ENCODE measurements at regions not wholly inside any gene's neighbourhood (a gene's known extent, or its start where the extent isn't known, plus 50 kb on each side); places are given as distances from the start of the nearest gene placed in this dataset.

DNA sequence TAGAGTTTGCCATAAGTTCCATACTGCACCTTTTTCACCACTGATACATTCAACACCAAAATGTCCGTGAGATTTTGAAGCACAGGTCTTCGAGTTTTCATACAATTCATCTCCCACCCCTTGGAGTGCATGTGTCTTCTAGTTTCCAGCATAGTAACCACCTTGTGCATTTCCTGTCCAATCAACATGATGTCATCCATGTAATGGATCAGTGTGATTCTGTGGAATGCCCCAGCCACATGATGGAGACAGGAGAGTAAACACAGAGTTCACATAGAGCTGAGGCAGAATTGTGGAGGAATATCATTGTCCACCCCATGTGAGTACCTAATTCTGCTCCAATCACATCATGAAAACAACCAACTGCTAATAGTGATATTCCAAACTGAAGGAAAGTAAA is 441.5 kb upstream of the CDH6 start:
- TF ChIP-seq, protein P1, sequence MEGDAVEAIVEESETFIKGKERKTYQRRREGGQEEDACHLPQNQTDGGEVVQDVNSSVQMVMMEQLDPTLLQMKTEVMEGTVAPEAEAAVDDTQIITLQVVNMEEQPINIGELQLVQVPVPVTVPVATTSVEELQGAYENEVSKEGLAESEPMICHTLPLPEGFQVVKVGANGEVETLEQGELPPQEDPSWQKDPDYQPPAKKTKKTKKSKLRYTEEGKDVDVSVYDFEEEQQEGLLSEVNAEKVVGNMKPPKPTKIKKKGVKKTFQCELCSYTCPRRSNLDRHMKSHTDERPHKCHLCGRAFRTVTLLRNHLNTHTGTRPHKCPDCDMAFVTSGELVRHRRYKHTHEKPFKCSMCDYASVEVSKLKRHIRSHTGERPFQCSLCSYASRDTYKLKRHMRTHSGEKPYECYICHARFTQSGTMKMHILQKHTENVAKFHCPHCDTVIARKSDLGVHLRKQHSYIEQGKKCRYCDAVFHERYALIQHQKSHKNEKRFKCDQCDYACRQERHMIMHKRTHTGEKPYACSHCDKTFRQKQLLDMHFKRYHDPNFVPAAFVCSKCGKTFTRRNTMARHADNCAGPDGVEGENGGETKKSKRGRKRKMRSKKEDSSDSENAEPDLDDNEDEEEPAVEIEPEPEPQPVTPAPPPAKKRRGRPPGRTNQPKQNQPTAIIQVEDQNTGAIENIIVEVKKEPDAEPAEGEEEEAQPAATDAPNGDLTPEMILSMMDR (IDR thresholded peaks at IDR 0.05; ENCODE audit: low read depth, low read length): no peak
- POLR2A ChIA-PET: no interaction called here
- no peak for DNase-seq (ENCODE audit: low read depth, low spot score)
- H3K4me3 ChIP-seq (ENCODE audit: low read depth, low read length): no peak overlapping the region
- CTCF ChIA-PET: no interaction called here
- no peaks in the 10 kb centered on the region for H3K9me3 ChIP-seq (ENCODE audit: control insufficient read depth, insufficient read depth, low read length)
- no peak overlapping the region for H3K27ac ChIP-seq (ENCODE audit: low read depth, low read length)
- H3K27me3 ChIP-seq (ENCODE audit: control insufficient read depth, insufficient read depth, low read length): no peaks in the 10 kb centered on the region

GRCh38 chr5:30749971-30750370 is 443.5 kb upstream of the CDH6 start:
- Histone ChIP-seq H3K9me3 (ENCODE audit: control insufficient read depth, insufficient read depth, low read length) (no peaks in the 10 kb centered on the region), H3K27ac (ENCODE audit: low read depth, low read length) (no peak overlapping the region), H3K27me3 (ENCODE audit: control insufficient read depth, insufficient read depth, low read length) (no peaks in the 10 kb centered on the region), H3K4me3 (ENCODE audit: low read depth, low read length) (no peak overlapping the region)
- POLR2A ChIA-PET: no interaction called here
- TF ChIP-seq, protein P1 (IDR thresholded peaks at IDR 0.05; ENCODE audit: low read depth, low read length): no peak
- CTCF ChIA-PET: no interaction called here
- DNase-seq (ENCODE audit: low read depth, low spot score): no peak

- no peak for DNase-seq (ENCODE audit: low read depth, low spot score)
- ChIA-PET CTCF (no interaction called here), POLR2A (no interaction called here)
- TF ChIP-seq, protein P1 (IDR thresholded peaks at IDR 0.05; ENCODE audit: low read depth, low read length): no peak
- H3K4me3 ChIP-seq (ENCODE audit: low read depth, low read length): no peak overlapping the region
- no peak overlapping the region for H3K27ac ChIP-seq (ENCODE audit: low read depth, low read length)
- no peaks in the 10 kb centered on the region for H3K27me3 ChIP-seq (ENCODE audit: control insufficient read depth, insufficient read depth, low read length)
- no peaks in the 10 kb centered on the region for H3K9me3 ChIP-seq (ENCODE audit: control insufficient read depth, insufficient read depth, low read length)
These were observed 446.1 kb upstream of the CDH6 start for GRCh38 chr5:30747412-30747811.

GRCh38 chr5:30736669-30737068 is 456.8 kb upstream of the CDH6 start:
- TF ChIP-seq, protein P1 (IDR thresholded peaks at IDR 0.05; ENCODE audit: low read depth, low read length): no peak
- no peaks in the 10 kb centered on the region for H3K27me3 ChIP-seq (ENCODE audit: control insufficient read depth, insufficient read depth, low read length)
- no peak overlapping the region for H3K27ac ChIP-seq (ENCODE audit: low read depth, low read length)
- DNase-seq (ENCODE audit: low read depth, low spot score): no peak
- ChIA-PET CTCF (interaction anchor here (1.8 kb wide), 1 partner anchor 496 kb away, joined by 9 read pairs; no protein-coding TSS in a partner anchor), POLR2A (interaction anchor here (0.6 kb wide), 1 partner anchor 754 kb away, joined by 3 read pairs; no protein-coding TSS in a partner anchor)
- no peak overlapping the region for H3K4me3 ChIP-seq (ENCODE audit: low read depth, low read length)
- no peaks in the 10 kb centered on the region for H3K9me3 ChIP-seq (ENCODE audit: control insufficient read depth, insufficient read depth, low read length)

- Histone ChIP-seq H3K27ac (ENCODE audit: low read depth, low read length) (no peak overlapping the region), H3K27me3 (ENCODE audit: control insufficient read depth, insufficient read depth, low read length) (no peaks in the 10 kb centered on the region), H3K9me3 (ENCODE audit: control insufficient read depth, insufficient read depth, low read length) (no peaks in the 10 kb centered on the region), H3K4me3 (ENCODE audit: low read depth, low read length) (no peak overlapping the region)
- TF ChIP-seq, protein P1 (IDR thresholded peaks at IDR 0.05; ENCODE audit: low read depth, low read length): no peak
- DNase-seq (ENCODE audit: low read depth, low spot score): no peak
- POLR2A ChIA-PET: no interaction called here
- CTCF ChIA-PET: no interaction called here
These were observed 459.4 kb upstream of the CDH6 start for GRCh38 chr5:30734118-30734517.
